ENCODE measurements at regions not wholly inside any gene's neighbourhood (a gene's known extent, or its start where the extent isn't known, plus 50 kb on each side); places are given as distances from the start of the nearest gene placed in this dataset.
A peak's percentile ranks its signal among the peaks of the same experiment; 100 is the strongest.

- no peak for DNase-seq (ENCODE audit: low read depth)
- H3K9me3 ChIP-seq (ENCODE audit: control insufficient read depth, low read length): no peaks in the 10 kb centered on the region
- H3K36me3 ChIP-seq (ENCODE audit: control insufficient read depth, insufficient read depth, low read length, severe bottlenecking): no peaks in the 10 kb centered on the region
Observed at GRCh38 chr5:74069741-74070140, 443.7 kb downstream of the ARHGEF28 start.

GRCh38 chr5:74067748-74068541 lies 441.9 kb downstream of the ARHGEF28 start:
- H3K36me3 ChIP-seq (ENCODE audit: control insufficient read depth, insufficient read depth, low read length, severe bottlenecking): no peaks in the 10 kb centered on the region
- no peak overlapping the region for H3K9ac ChIP-seq (ENCODE audit: low read length)
- peaks cover 34% of the 10 kb centered on the region for H3K4me1 ChIP-seq (ENCODE audit: control insufficient read depth, insufficient read depth, low read length)
- no peaks in the 10 kb centered on the region for H3K27me3 ChIP-seq (replicated peaks; ENCODE audit: control insufficient read depth, insufficient read depth, low read length)
- no peak overlapping the region for H3K4me3 ChIP-seq (ENCODE audit: low read length)
- H3K9me3 ChIP-seq (ENCODE audit: control insufficient read depth, low read length): no peaks in the 10 kb centered on the region
- no peak for DNase-seq (ENCODE audit: low read depth)

More at GRCh38 chr5:74069741-74070140, 443.7 kb downstream of the ARHGEF28 start:
- Histone ChIP-seq H3K4me1 (ENCODE audit: control insufficient read depth, insufficient read depth, low read length) (peaks cover 27% of the 10 kb centered on the region), H3K4me3 (ENCODE audit: low read length) (no peak overlapping the region), H3K9ac (ENCODE audit: low read length) (no peak overlapping the region), H3K27me3 (replicated peaks; ENCODE audit: control insufficient read depth, insufficient read depth, low read length) (no peaks in the 10 kb centered on the region)

- Histone ChIP-seq H3K4me1 (ENCODE audit: control insufficient read depth, insufficient read depth, low read length) (peaks cover 25% of the 10 kb centered on the region), H3K4me3 (ENCODE audit: low read length) (no peak overlapping the region), H3K36me3 (ENCODE audit: control insufficient read depth, insufficient read depth, low read length, severe bottlenecking) (no peaks in the 10 kb centered on the region), H3K9ac (ENCODE audit: low read length) (no peak overlapping the region), H3K9me3 (ENCODE audit: control insufficient read depth, low read length) (no peaks in the 10 kb centered on the region), H3K27me3 (replicated peaks; ENCODE audit: control insufficient read depth, insufficient read depth, low read length) (no peaks in the 10 kb centered on the region)
- DNase-seq (ENCODE audit: low read depth): no peak
Observed at GRCh38 chr5:74064911-74065310, 438.9 kb downstream of the ARHGEF28 start.

DNA sequence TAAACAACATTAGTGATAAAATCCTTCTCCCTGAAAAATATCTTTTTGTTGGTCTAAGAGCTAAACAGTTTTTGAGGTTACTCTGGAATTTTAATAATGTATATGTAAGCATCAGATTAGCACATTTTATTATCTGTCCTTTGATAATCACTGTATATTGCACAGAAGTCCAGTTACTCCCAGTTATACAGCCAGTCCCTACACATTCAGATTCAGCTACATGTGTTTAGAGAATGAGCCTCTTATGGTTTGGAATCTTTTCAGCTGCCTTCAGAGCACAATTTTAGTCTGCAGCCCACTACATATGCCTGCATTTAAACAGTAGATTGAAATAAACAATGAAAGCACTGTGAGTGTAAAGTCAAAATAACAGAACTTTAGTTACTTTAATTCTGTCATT lies 438.2 kb downstream of the ARHGEF28 start:
- DNase-seq (ENCODE audit: low read depth): no peak
- Histone ChIP-seq H3K4me1 (ENCODE audit: control insufficient read depth, insufficient read depth, low read length) (peaks cover 25% of the 10 kb centered on the region), H3K36me3 (ENCODE audit: control insufficient read depth, insufficient read depth, low read length, severe bottlenecking) (no peaks in the 10 kb centered on the region), H3K9me3 (ENCODE audit: control insufficient read depth, low read length) (no peaks in the 10 kb centered on the region), H3K9ac (ENCODE audit: low read length) (no peak overlapping the region), H3K4me3 (ENCODE audit: low read length) (no peak overlapping the region), H3K27me3 (replicated peaks; ENCODE audit: control insufficient read depth, insufficient read depth, low read length) (no peaks in the 10 kb centered on the region)

DNA sequence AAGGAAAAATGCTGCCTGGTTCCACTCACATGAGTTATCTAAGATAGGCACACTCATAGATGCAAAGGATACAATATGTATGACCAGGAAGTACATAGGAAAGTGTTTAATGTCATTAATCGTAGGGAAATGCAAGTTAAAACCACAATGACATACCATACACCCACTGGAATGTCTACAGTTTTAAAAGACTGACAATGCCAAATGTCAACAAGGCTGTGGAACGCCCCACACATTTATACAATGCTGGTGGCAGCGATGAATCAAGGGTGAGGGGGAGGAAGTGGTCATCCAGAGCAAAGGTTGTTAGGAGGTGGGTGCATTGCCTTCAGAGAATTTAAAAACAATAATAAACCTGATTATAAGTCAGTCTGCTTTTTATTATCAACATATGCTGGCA lies 437.8 kb downstream of the ARHGEF28 start:
- Histone ChIP-seq H3K4me3 (ENCODE audit: low read length) (no peak overlapping the region), H3K36me3 (ENCODE audit: control insufficient read depth, insufficient read depth, low read length, severe bottlenecking) (no peaks in the 10 kb centered on the region), H3K27me3 (replicated peaks; ENCODE audit: control insufficient read depth, insufficient read depth, low read length) (no peaks in the 10 kb centered on the region), H3K9me3 (ENCODE audit: control insufficient read depth, low read length) (no peaks in the 10 kb centered on the region), H3K4me1 (ENCODE audit: control insufficient read depth, insufficient read depth, low read length) (peaks cover 25% of the 10 kb centered on the region), H3K9ac (ENCODE audit: low read length) (no peak overlapping the region)
- peak; percentile 37 for DNase-seq (ENCODE audit: low read depth)

DNA sequence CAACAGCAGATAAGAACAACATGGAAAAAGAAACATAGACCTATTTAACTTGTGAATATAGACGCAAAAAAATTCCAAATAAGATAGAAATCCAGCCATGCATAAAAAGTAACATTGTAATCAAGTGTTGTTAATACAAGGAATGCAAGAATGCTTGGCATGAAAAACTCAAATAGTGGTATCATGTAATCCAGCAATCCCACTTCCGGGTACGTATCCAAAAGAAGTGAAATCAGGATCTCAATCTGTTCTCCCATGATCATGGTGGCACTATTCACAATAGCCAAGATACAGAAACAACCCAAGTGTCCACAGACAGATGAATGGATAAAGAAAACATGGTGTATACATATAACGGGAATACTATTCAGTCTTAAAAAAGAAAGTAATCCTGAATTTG lies 437.4 kb downstream of the ARHGEF28 start:
- DNase-seq (ENCODE audit: low read depth): no peak
- no peaks in the 10 kb centered on the region for H3K27me3 ChIP-seq (replicated peaks; ENCODE audit: control insufficient read depth, insufficient read depth, low read length)
- no peaks in the 10 kb centered on the region for H3K9me3 ChIP-seq (ENCODE audit: control insufficient read depth, low read length)
- H3K4me1 ChIP-seq (ENCODE audit: control insufficient read depth, insufficient read depth, low read length): peaks cover 25% of the 10 kb centered on the region
- no peak overlapping the region for H3K9ac ChIP-seq (ENCODE audit: low read length)
- H3K36me3 ChIP-seq (ENCODE audit: control insufficient read depth, insufficient read depth, low read length, severe bottlenecking): no peaks in the 10 kb centered on the region
- no peak overlapping the region for H3K4me3 ChIP-seq (ENCODE audit: low read length)

GRCh38 chr5:74061292-74061691 lies 435.3 kb downstream of the ARHGEF28 start:
- no peaks in the 10 kb centered on the region for H3K27me3 ChIP-seq (replicated peaks; ENCODE audit: control insufficient read depth, insufficient read depth, low read length)
- no peak overlapping the region for H3K9ac ChIP-seq (ENCODE audit: low read length)
- peaks cover 21% of the 10 kb centered on the region for H3K4me1 ChIP-seq (ENCODE audit: control insufficient read depth, insufficient read depth, low read length)
- no peak overlapping the region for H3K4me3 ChIP-seq (ENCODE audit: low read length)
- no peaks in the 10 kb centered on the region for H3K36me3 ChIP-seq (ENCODE audit: control insufficient read depth, insufficient read depth, low read length, severe bottlenecking)
- no peak for DNase-seq (ENCODE audit: low read depth)
- H3K9me3 ChIP-seq (ENCODE audit: control insufficient read depth, low read length): no peaks in the 10 kb centered on the region

DNA sequence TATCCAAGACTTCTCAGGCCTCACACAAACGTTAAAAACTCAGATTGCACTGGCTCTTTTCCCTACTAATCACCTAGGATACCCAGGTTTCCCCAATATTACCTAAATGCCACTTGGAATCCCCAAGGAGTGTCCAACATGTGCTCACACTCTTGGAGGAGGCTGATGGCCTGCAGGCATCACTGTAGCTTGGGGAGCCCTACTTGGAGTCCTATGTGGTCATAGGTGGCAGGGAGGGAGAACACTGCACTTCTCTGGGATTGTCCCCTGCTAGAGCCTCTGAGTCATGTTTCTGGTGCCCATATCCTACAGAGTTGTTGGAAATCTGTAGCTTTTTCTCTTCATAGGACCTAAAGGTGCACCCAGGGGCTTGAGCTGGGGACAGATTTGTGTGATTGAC lies 433.7 kb downstream of the ARHGEF28 start:
- no peak overlapping the region for H3K9ac ChIP-seq (ENCODE audit: low read length)
- no peak overlapping the region for H3K4me3 ChIP-seq (ENCODE audit: low read length)
- H3K27me3 ChIP-seq (replicated peaks; ENCODE audit: control insufficient read depth, insufficient read depth, low read length): no peaks in the 10 kb centered on the region
- no peaks in the 10 kb centered on the region for H3K9me3 ChIP-seq (ENCODE audit: control insufficient read depth, low read length)
- peaks cover 24% of the 10 kb centered on the region for H3K4me1 ChIP-seq (ENCODE audit: control insufficient read depth, insufficient read depth, low read length)
- H3K36me3 ChIP-seq (ENCODE audit: control insufficient read depth, insufficient read depth, low read length, severe bottlenecking): no peaks in the 10 kb centered on the region
- no peak for DNase-seq (ENCODE audit: low read depth)

DNA sequence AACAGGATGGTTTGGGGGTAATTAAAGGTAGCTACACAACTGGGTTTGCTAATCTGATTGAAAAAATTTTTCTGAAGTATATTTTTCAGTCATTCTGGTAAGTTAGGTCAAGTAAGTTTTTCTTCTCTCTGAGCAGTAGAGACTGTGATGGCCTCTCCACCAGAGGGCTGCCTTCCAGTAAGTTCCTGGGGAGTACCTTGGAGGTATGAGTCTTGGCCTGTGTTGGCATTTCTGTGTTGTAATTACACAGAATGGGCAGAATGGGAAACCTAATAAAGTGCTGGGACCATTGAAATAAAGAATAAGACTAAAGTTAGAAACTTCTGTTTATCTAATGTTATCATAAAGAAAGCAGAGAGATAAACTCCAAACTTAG lies 430.8 kb downstream of the ARHGEF28 start:
- Histone ChIP-seq H3K4me1 (ENCODE audit: control insufficient read depth, insufficient read depth, low read length) (peaks cover 10% of the 10 kb centered on the region), H3K36me3 (ENCODE audit: control insufficient read depth, insufficient read depth, low read length, severe bottlenecking) (no peaks in the 10 kb centered on the region), H3K9ac (ENCODE audit: low read length) (no peak overlapping the region), H3K9me3 (ENCODE audit: control insufficient read depth, low read length) (no peaks in the 10 kb centered on the region), H3K27me3 (replicated peaks; ENCODE audit: control insufficient read depth, insufficient read depth, low read length) (no peaks in the 10 kb centered on the region), H3K4me3 (ENCODE audit: low read length) (no peak overlapping the region)
- DNase-seq (ENCODE audit: low read depth): no peak

- no peaks in the 10 kb centered on the region for H3K9me3 ChIP-seq (ENCODE audit: control insufficient read depth, low read length)
- peaks cover 10% of the 10 kb centered on the region for H3K4me1 ChIP-seq (ENCODE audit: control insufficient read depth, insufficient read depth, low read length)
- DNase-seq (ENCODE audit: low read depth): no peak
- H3K9ac ChIP-seq (ENCODE audit: low read length): no peak overlapping the region
- H3K27me3 ChIP-seq (replicated peaks; ENCODE audit: control insufficient read depth, insufficient read depth, low read length): no peaks in the 10 kb centered on the region
- H3K36me3 ChIP-seq (ENCODE audit: control insufficient read depth, insufficient read depth, low read length, severe bottlenecking): no peaks in the 10 kb centered on the region
- no peak overlapping the region for H3K4me3 ChIP-seq (ENCODE audit: low read length)
Observed at GRCh38 chr5:74056107-74056788, 430.3 kb downstream of the ARHGEF28 start.

DNA sequence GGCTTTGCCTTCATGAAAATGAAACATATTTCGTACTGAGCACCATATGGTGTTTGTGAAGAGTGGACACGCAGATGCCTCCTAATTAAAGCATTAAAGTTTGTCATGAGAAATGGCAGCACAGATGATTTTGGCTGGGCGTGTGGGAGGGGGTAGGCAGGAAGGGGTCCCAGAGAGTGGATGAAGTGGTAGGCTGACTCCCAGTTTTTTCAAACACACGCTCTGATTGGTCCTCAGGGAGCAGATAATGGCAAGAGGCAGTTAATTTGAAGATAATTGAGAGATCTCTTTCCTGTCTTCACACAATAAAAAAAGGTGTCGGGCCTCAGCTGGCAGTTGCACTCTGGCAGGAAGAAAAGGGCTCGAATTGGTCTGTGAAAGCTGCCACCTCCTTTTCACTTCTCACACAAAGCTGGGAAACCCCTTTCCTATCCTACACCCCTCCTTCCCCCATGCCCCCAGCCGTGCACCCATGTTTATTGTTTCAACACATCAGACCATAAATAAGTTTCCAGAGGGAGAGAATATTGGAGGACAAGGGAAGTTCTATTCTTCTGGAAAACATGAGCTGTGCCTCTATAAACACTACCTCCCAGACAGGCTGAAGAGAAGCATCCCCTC lies 429.6 kb downstream of the ARHGEF28 start:
- no peaks in the 10 kb centered on the region for H3K9me3 ChIP-seq (ENCODE audit: control insufficient read depth, low read length)
- no peak overlapping the region for H3K9ac ChIP-seq (ENCODE audit: low read length)
- no peak overlapping the region for H3K4me3 ChIP-seq (ENCODE audit: low read length)
- no peak for DNase-seq (ENCODE audit: low read depth)
- no peaks in the 10 kb centered on the region for H3K27me3 ChIP-seq (replicated peaks; ENCODE audit: control insufficient read depth, insufficient read depth, low read length)
- no peaks in the 10 kb centered on the region for H3K36me3 ChIP-seq (ENCODE audit: control insufficient read depth, insufficient read depth, low read length, severe bottlenecking)
- H3K4me1 ChIP-seq (ENCODE audit: control insufficient read depth, insufficient read depth, low read length): peaks cover 10% of the 10 kb centered on the region

Measured in adipocyte (in vitro differentiated cells).